GM18909 (cell line): ENCODE measurements at regions not wholly inside any gene's neighbourhood (a gene's known extent, or its start where the extent isn't known, plus 50 kb on each side); places are given as distances from the start of the nearest gene placed in this dataset.

Experiments
- ATAC-seq: cut with Tn5 transposase; IDR thresholded peaks from one replicate; pipeline ENCODE4 v1.9.1; 2021; ENCODE audit warnings: mild to moderate bottlenecking; ENCODE audit not compliant: unreplicated experiment, poor library complexity

DNA sequence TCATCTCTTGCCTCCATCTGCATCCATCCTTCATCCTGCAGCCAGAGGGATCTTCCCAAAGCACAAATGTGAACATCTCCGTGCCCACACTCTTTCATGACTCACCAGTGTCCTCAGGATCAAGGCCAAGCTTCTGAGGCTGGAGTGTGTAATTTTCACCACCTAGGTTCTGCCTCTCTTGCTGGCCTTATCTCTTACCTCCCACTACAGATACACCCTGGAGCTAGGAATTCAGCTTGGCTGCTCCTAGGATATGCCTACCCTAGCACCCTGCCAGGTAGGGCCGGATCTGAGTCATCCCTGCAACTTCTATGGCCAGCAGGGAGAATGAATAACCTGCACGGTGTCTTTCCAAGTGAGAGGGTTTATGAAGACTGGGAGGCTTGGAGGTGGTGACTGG lies 208.7 kb upstream of the CSF3R start:
- no peak for ATAC-seq

DNA sequence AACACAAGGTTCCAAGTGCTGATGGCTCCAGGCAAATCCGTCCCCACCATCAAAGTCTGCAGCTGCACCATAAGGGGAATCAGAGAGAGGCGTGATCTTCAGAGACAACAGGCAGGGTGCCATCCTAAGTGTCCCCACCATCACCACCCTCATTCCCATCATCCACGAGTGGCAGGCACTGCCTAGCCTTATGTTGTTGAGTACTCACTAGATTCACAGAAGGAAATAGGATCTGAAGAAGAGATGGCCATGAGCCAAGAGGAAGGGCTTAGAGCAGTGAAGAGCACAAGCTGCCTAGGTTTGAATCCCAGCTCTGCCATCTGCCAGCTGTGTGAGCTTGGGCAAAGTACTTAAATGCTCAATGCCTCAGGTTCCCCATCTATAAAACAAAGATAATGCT lies 207.3 kb upstream of the CSF3R start:
- no peak for ATAC-seq

DNA sequence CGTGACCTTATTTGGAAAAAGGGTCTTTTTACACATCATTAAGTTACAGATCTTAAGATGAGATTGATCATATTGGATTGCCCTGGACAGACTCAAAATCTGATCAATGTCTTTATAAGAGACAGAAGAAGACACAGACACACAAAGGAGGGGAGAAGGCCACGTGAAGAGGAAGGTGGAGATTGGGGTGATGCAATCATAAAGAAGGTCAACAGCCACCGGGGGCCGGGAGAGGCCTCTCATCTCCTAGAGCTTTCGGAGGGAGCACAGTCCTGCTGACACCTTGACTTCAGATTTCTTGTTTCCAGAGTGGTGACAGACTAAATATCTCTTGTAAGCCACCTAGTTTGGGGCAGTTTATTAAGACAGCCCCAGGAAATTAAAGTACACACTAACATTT lies 204.6 kb upstream of the CSF3R start:
- no peak for ATAC-seq

DNA sequence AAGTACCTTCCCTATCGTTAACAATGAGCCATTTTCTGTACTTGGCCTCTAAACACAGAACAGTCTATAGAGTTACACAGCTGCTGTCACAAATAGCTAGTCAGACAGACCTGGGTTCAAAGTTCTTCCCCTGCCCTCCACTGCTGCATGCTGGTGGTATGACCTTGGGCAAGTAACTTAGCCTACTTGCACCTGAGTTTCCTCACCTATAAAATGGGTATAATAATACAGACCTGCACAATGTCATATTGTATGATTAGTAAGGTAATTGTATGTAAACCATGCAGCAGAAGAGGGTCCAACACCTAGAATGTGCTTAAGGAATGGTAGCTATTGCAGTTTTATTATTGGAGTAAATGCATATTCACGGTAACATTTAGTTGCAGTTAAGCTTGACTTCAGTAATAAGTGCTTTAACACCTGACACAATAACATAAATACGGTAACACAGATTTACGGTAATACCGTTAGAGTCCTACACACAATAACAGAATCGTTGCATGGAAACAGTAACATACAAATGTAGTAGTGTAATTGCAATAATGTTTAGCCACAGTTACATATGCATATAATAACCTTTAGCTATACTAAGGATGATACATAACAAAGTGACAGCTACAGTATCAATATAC lies 193.3 kb upstream of the CSF3R start:
- ATAC-seq = no peak

DNA sequence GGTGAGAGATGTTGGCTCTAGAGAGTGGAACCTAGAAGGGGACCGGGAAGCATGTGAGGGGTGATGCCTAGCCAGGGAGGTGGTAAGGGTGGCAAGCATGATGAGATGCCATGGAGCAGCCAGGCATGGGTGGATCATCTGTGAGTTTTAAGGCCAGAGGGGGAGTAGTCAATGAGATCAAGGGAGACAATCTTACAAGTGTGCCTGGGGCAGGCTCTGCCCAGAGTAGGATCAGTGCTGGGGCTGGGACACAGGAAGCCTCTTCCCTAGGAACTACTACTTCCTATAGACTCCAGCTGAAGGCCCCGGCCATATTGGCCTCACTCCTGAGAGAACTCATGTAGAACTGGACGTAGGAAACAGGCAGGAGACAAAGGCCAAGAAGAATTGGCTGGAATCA lies 192.4 kb upstream of the CSF3R start:
- no peak for ATAC-seq

DNA sequence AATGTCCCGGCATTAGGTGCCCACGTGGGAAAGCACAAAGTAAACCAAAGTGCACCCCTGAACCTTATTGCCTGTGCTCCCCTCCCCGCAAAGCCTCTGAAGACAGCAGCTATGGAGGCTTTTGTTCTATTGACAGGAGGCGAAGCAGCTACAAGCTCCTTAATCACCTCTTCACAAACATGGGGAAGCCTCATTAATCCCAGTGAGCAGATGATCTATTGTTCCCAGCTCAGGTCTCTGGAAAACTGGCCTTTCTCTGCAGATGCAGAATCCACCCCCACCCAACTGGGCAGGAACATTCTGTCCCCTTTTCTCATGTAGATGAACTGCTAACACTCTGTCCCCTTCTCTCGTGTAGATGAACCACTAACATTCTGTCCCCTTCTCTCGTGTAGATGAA lies 190.5 kb upstream of the CSF3R start:
- no peak for ATAC-seq

DNA sequence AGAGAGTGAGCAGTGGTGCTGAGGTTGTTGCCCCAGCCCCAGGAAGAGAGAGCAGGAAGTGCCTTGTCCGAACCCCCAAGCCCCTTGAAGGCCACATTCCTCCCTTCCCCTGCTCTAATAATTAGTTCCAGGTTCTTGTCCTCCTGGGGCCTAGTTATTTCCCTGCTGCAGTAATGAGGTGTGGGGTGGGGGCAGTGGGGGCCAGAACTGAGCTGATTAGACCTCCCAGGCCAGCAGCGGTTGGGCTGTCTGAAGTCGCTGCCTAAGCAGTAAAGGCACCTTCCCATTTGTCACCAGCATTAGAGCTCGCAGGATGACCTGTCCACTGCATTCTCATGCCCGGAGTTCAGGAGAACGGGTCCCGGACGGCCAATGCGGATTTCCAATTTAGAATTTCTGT lies 186.5 kb upstream of the CSF3R start:
- no peak for ATAC-seq

DNA sequence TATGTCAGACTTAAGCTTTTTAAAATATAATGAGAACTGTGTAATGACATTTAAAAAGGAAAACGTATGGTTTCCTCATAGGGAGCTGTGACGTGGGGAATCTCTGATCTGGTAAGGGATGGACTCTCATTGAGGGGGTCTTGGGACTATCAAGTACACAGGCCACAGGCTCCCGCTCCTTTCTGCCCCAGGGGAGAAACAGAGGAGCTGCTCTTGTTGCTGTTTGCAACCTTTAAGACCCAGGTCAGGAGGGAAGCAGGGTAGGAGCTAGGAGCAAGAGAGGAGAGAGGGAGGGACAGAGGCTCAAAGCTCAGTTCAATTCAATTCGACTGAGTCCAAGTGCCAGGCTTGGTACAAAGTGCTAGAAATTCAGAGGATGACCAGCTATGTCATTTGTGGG lies 185.1 kb upstream of the CSF3R start:
- no peak for ATAC-seq

DNA sequence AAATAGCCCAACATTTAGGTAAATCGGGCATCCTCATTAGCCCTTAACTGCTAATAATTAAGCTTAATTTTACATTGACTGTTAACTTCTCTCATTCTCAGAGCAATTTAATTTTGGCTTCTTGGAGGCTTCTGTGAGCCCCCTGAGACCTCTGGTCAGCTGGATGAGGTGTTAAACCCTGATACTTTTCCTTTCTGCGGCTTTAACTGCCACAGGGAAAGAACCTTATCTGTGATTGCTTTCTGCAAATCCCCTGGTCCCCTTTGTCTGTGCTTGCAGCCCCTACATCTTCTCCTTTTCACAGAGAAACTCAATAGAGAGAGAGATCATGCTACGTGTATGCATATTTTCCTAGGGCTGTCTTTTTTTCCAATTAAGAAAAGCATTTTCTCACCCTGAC lies 184.5 kb upstream of the CSF3R start:
- ATAC-seq = no peak

DNA sequence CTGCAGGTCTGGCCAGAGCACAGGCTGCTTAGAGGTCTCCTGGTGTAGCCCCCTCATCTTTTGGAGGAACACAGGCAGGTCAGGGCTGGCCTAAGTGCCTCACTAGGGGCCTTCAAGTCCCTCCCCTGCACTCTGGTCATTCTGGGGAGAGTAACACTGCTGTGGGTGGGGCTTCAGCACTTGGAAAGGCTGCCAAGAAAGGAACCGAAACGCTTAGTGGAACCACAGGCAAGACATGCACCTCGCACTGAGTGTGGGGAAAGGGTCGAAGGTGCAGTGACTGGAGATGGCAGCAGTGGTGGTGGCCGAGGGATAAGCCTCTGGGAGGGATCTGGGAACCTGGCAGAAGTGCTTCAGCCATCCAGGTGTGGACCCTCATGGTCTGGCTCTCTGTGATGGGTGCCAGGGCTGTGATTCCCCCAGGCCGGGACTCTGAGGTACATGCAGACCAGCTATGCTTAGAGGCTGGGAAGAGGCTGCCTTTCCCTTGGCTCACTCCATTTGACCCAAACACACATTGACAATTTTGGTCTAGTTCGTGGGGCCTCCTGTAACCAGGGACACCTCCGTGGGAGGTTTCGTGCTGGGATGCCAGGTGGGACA lies 182.9 kb upstream of the CSF3R start:
- no peak for ATAC-seq

DNA sequence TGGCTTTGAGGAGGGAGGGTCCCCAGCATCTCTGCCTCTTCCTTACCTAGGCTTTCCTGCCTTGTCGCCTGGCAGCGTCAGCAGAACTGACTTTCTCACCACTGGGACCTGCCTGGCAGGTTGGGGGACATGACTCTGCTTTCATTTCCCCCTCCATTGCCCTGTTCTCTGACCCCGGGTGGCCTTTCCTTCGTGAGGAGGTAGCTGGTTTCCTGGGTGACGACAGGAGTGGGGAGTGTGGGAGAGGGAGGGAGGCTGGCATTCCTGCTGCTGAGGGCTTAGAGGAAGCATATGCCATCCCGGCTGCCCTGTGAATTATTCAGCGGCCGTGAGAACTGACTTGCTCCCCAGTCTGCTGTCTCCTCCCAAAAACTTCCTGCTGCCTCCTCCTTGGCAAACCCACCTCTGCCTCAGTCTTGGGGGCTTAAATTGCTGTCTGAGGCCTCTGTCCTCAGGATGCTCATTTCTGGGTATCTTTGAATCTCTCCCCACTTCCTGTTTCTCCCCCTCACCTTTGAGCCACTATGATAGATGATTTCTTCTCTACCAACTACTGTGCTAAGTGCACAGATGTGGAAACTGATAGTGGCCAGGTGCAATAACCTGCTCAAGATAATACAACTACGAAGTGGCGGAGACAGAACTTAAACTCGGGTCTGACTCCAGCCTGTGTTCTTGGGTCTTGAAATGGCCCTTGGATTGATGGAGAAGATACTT lies 182.0 kb upstream of the CSF3R start:
- ATAC-seq = no peak

DNA sequence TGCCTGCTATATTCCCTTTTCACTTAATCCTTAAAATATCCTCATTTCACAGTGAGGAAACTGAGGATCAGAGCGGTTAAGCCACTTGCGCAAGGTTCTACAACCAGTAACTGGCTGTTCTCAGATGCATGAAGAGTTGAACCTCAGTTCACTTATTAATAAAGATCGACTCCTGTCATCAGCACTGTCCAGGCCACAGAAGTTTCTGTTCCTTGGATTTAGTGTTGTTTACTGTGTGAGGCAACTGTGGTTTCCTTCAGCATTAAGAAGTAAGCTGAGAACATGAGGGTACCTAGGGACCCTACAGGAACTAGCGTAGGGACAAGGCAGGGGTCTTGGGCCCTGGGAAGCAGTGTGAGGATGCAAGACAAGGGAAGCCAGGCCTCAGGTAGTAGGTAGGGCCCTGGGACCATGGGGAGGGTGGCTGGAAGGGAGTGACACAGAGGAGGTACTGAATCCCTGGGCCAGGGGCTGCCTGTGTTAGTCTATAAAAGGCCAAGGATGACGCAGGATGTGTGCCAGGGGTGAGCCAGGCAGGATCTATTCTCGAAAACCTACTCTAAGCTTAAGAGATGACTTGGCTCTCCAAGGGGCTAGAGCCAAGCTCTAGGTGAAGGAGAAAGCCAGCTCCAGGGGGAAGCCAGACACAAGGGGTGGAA lies 181.2 kb upstream of the CSF3R start:
- ATAC-seq = no peak

DNA sequence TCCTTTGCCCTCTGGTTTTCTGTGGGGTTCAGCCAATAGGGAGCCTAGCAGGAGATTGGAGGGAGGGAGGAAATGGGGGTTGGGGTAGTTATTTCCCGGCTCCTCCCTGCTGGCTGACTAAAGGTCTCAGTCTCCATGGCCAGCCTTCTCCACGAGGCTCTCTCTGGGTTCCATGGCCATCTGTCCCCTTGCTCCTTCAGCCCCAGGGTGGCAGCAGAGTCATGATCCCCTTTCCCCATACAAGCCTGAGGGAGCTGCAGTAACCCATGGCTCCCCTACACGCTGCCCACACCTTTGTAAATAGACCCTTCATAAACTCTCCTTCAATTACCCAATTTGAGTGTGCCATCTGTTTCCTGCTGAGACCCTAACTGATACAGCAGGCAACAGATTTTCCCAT lies 176.1 kb upstream of the CSF3R start:
- no peak for ATAC-seq

DNA sequence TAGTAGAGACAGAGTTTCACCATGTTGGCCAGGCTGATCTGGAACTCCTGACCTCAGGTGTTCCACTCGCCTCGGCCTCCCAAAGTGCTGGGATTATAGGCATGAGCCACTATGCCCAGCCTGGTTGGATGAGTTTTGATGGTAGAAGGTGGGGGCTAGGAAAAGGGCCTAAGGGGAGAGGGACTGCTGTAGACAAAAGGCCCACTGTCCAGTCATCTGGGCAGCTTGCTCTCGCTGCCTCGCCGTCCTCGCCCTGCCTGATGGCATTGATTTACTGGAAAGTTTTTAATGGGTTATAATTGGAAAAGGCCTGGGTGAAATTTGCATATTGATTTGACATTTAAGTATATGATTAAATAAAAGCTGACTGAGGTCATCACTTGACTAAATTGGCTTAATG lies 175.1 kb upstream of the CSF3R start:
- ATAC-seq = no peak

DNA sequence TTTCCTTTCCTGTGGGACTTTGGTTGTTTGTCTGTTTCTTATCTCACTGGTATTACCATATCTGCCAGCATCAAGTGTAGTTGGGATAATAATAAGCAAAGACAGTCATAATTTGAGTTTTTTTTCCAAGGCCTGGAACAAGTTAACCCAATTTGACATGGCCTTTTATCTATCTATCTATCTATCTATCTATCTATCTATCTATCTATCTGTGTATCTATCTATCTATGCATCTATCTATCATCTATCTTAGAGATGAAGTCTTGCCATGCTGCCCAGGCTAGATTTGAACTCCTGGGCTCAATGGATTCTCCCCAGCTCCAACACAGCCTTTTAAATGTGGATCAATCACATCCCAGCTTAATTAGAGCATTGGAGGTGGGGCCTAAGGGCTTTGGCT lies 174.1 kb upstream of the CSF3R start:
- no peak for ATAC-seq

DNA sequence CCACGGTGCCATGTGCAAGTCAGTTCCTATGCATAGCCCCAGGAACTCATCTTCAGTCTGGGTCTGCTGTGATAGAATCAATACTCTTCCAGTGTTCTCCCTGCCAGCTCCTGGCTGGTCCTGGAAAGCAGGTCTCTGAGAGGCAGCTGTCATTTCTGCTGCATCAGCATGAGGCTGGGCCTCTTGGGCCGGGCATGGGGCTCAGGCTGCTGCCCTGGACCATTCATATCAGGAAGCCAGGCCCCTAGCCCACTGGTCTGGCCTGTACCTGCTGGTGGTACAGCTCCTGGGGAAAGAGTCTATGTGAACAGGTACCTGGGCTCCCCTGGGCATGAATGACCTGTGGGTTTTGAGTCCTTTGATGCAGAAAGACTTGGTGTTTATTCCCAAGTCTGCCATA lies 173.6 kb upstream of the CSF3R start:
- ATAC-seq = no peak

DNA sequence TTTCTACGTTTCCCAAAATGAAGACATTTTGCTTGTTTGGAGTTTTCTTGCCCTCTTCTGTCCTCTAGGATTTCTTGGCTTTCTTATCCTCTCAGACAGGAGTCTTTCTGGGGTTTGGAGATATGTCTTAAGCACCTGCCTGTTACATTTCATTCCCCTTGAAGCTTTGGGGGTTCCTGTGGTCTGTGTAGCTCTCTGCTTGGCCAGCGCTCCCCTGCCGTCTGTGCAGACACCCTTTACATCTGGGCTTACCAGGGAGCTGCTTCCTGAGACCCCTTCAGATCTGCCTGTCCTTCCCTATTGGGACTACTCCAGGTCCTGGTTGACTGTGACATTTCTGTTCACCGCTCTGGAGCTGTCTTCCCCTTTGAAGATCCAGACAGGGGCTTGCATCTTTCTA lies 171.9 kb upstream of the CSF3R start:
- ATAC-seq = no peak

DNA sequence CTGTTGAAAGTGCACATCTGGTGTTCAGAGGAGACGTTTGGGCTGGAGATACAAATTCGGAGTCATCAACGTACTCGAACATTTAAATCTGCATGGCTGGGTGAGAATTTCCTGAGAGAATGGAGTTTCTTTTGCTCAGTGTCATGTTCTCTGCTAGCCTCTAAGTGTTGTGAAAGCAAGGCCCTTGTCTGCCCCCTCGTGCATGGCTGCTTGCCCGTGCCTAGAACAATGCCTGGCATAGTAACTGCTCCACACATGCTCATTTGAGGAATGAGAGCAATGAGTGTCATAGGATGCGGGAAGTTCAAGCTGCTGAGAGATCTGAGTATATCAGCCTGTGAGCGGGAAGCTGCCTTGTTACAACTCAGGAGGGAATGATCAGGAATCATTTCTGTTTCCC lies 171.1 kb upstream of the CSF3R start:
- ATAC-seq = no peak

DNA sequence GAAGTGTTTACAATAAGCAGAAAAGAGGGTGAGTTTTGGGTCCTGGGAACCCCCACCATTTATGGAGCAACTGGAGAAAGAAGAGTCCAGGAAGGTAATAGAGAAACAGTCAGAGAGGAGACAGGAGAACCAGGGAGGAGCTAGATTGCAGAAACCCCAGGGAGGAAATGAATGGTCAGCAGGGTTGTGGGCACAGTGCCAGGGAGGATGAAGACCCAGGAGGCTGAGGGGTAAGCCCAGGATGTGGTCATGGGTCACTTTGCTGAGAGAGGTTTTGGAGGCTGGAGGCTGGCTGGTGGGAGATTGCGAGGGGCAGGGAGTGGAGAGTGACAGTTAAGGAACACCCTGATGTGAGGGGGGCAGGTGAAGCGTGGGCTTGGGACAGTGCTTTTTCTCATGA lies 169.9 kb upstream of the CSF3R start:
- no peak for ATAC-seq

DNA sequence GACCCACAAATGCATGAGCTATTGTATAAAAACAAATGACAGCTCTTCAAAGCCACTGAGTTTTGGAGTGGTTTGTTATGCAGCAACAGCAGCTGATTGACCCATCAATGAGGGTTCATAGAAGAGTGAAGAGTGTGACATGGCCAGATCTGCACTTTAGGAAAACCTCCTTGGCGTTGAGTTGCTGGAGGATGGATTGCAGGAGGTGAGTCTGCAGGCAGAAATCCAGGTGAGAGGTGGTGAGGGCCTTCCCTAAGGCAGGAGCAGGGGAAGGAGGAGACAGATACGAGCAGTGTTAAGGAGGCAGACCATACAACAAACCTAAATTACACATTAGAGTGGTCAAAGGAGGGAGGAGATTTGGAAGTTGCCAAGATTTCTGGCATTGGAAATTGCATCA lies 169.3 kb upstream of the CSF3R start:
- ATAC-seq = no peak

DNA sequence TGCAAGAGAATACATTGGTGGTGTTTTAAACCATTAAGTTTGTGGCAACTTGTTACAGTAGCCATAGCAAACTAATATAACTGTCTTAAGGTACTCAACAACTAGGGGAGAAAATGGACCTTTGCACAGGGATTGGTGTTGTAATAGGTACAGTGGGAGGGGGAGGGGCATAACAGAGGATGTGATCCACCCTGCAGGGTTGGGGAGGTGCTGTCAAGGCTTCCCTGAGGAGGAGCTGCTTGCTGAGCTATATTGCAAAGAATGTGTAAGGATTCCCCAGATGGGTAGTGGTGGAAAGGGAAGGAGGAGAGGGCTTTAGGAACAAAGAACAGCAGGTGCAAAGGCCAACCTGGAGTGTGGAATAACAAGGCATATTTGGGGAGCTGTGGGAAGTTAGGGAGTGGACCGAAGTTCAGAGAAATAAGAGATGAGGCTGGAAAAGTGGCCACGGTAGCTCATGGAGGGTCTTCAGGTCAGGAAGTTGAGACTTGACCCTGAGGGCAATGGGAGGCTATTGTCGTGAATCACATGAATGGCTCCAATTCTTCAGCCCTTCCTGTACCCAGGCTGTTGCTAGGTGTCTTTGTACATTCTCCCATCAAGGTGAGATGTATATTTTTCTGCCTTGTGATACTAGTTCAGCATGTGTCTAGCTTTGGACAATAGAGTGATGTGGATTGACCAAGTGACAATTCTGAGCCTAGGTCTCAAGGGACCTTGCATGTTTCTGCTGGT lies 168.6 kb upstream of the CSF3R start:
- no peak for ATAC-seq
